HUES48 (cell line): ENCODE measurements at regions not wholly inside any gene's neighbourhood (a gene's known extent, or its start where the extent isn't known, plus 50 kb on each side); places are given as distances from the start of the nearest gene placed in this dataset.
"Not testable (repeated sequence)": the region's sequence is repeated elsewhere in the genome, so short reads cannot be mapped to it uniquely, and the experiment has no call there.

ENCODE experiments used
- H3K27ac ChIP-seq: one replicate; pipeline ENCODE4 v1.7.0; 2013; ENCODE audit warnings: low read depth, low read length, inconsistent platforms
- H3K27me3 ChIP-seq: 2 replicates; pipeline ENCODE4 v1.6.1; 2013; ENCODE audit warnings: mild to moderate bottlenecking, low read length; ENCODE audit not compliant: control insufficient read depth, insufficient read depth
- H3K36me3 ChIP-seq: 2 replicates; pipeline ENCODE4 v1.6.1; 2013; ENCODE audit warnings: low read length; ENCODE audit not compliant: control insufficient read depth, insufficient read depth
- H3K4me1 ChIP-seq: 2 replicates; pipeline ENCODE4 v1.6.1; 2013; ENCODE audit warnings: mild to moderate bottlenecking, low read length; ENCODE audit not compliant: control insufficient read depth, insufficient read depth
- H3K4me3 ChIP-seq: 2 replicates; pipeline ENCODE4 v1.5.1; 2013; ENCODE audit warnings: mild to moderate bottlenecking, low read depth, low read length
- H3K9ac ChIP-seq: 2 replicates; pipeline ENCODE4 v1.6.1; 2013; ENCODE audit warnings: mild to moderate bottlenecking, low read depth, low read length, moderate library complexity
- H3K9me3 ChIP-seq: 2 replicates; pipeline ENCODE4 v1.6.1; 2013; ENCODE audit warnings: low read length; ENCODE audit not compliant: control insufficient read depth, insufficient read depth

DNA sequence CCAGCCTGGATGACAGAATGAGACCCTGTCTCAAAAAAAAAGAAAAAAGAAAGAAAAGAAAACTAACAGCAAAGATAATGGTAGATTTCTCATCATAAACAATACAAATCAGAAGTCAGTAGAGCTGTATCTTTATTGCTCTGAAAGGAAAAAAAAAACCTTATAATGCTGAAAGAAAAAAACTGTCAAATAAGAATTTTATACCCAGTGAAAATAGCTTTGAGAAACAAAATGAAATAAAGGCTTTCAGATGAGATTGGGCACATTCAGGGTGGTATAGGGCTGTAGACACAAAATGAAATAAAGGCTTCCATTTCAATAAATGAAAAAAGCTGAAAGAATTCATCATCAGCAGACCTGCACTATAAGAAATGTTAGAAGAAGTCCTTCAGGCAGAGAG lies 105.0 kb upstream of the FOXN3 start:
- Histone ChIP-seq H3K4me1 (no peaks in the 10 kb centered on the region), H3K27me3 (no peaks in the 10 kb centered on the region), H3K36me3 (no peaks in the 10 kb centered on the region), H3K4me3 (no peak overlapping the region), H3K9me3 (no peaks in the 10 kb centered on the region), H3K27ac (no peak overlapping the region), H3K9ac (no peak overlapping the region)

- Histone ChIP-seq H3K27ac (no peak overlapping the region), H3K9ac (no peak overlapping the region), H3K36me3 (no peaks in the 10 kb centered on the region), H3K4me3 (no peak overlapping the region), H3K27me3 (no peaks in the 10 kb centered on the region), H3K9me3 (no peaks in the 10 kb centered on the region), H3K4me1 (no peaks in the 10 kb centered on the region)
Observed at GRCh38 chr14:89519040-89519439, 102.0 kb upstream of the FOXN3 start.

DNA sequence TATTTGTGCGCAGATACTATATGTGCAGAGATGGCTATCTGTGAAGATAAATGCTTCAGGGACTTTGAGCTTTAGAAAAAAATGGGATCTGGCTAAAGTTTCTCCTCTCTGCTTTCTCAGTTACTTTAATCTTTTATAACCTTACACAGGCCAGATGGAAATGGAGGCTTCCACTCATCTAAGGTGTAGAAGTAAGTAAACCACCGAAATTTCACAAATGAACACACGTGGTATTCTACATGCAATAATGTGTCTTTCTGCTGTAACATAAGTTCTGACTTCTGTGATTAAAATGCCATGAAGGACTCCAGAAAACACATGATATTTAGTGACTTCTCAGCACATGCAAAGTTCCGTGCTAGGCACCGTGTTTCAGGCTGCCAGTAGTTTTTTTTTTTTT lies 99.1 kb upstream of the FOXN3 start:
- no peaks in the 10 kb centered on the region for H3K27me3 ChIP-seq
- H3K9ac ChIP-seq, result no peak overlapping the region
- H3K9me3 ChIP-seq, result no peaks in the 10 kb centered on the region
- H3K4me3 ChIP-seq, result no peak overlapping the region
- H3K4me1 ChIP-seq, result no peaks in the 10 kb centered on the region
- H3K27ac ChIP-seq, result no peak overlapping the region
- peaks cover 7% of the 10 kb centered on the region for H3K36me3 ChIP-seq

DNA sequence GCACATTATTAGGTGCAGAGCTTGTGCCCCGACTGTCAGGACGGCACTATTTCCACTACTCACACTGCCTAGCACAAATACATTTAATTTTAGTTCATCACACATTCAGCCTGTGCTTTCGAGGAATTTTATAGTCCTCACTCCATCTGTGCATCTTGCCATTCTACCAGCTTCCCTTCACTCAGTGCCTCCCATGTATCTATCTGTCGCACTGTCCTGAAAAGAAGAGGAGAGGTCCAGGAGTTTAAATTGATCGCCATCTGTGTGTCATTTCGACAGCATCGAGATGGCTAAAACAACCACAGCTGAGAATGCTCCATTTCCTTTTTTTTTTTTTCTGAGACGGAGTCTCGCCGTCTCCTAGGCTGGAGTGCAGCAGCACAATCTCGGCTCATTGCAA lies 97.6 kb upstream of the FOXN3 start:
- Histone ChIP-seq H3K9me3 (no peaks in the 10 kb centered on the region), H3K9ac (no peak overlapping the region), H3K27me3 (no peaks in the 10 kb centered on the region), H3K4me3 (no peak overlapping the region), H3K27ac (no peak overlapping the region), H3K4me1 (0 out of 2 replicates have a peak, but pooled peaks cover 12% of the 10 kb centered on the region), H3K36me3 (peaks cover 7% of the 10 kb centered on the region)

- Histone ChIP-seq H3K4me1 (0 out of 2 replicates have a peak, but pooled peaks cover 14% of the 10 kb centered on the region), H3K4me3 (no peak overlapping the region), H3K9me3 (no peaks in the 10 kb centered on the region), H3K27me3 (no peaks in the 10 kb centered on the region), H3K36me3 (peaks cover 8% of the 10 kb centered on the region), H3K9ac (no peak overlapping the region), H3K27ac (no peak overlapping the region)
Observed at GRCh38 chr14:89509891-89510290, 92.9 kb upstream of the FOXN3 start.

- Histone ChIP-seq H3K36me3 (peaks cover 13% of the 10 kb centered on the region), H3K9ac (no peak overlapping the region), H3K4me3 (no peak overlapping the region), H3K27me3 (no peaks in the 10 kb centered on the region), H3K4me1 (0 out of 2 replicates have a peak, but pooled peaks cover 14% of the 10 kb centered on the region), H3K27ac (no peak overlapping the region), H3K9me3 (no peaks in the 10 kb centered on the region)
Observed at GRCh38 chr14:89508863-89509262, 91.8 kb upstream of the FOXN3 start.

DNA sequence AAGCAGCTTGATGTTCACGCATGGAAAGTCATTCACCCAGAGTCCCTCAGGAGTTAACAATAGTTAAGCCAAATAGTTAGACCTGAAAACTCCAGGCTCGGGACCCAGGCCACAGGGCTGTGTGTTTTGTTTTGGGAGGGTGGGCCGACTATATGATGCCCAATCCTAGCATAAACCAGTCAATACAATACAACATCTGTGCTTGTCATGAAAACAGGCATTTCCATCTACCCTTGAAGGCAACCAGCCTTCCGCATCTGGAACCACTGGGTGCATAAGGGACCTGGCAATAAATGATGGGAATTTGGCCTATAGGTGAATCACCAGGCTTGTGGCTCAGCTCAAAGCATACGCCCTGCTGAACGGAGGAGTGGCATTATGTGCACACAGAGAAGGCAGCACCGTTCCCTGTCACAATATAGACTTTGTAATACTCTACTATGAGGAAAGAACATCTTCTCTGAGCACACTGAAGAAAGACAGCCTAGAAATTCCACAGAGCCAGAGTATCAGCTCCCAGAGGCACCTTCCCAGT lies 91.0 kb upstream of the FOXN3 start:
- Histone ChIP-seq H3K9me3 (no peaks in the 10 kb centered on the region), H3K36me3 (peaks cover 13% of the 10 kb centered on the region), H3K27ac (no peak overlapping the region), H3K27me3 (no peaks in the 10 kb centered on the region), H3K4me3 (no peak overlapping the region), H3K4me1 (0 out of 2 replicates have a peak, but pooled peaks cover 14% of the 10 kb centered on the region), H3K9ac (no peak overlapping the region)

GRCh38 chr14:89507521-89507920 lies 90.5 kb upstream of the FOXN3 start:
- peaks cover 13% of the 10 kb centered on the region for H3K36me3 ChIP-seq
- 0 out of 2 replicates have a peak, but pooled peaks cover 14% of the 10 kb centered on the region for H3K4me1 ChIP-seq
- no peaks in the 10 kb centered on the region for H3K9me3 ChIP-seq
- peak overlapping the region; percentile 50 for H3K27ac ChIP-seq
- H3K27me3 ChIP-seq, result no peaks in the 10 kb centered on the region
- no peak overlapping the region for H3K4me3 ChIP-seq
- H3K9ac ChIP-seq, result no peak overlapping the region

DNA sequence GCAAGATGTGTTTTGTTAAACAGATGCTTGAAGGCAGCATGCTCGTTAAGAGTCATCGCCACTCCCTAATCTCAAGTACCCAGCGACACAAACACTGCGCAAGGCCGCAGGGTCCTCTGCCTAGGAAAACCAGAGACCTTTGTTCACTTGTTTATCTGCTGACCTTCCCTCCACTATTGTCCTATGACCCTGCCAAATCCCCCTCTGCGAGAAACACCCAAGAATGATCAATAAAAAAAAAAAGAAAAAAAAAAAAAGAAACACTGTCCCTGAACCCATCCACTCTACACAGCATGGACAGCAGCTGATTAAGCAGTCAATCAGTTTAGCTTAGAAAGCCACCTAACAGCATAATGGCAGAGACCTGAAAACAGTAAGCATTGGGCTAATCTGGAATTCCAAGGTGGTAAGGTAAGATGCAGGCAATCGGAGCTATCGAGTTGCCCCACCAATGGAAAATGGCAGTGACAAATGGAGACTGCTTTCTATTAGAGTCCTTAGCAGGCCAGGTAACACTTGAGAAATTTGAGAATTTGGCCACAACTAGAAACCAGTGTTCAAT lies 89.9 kb upstream of the FOXN3 start:
- H3K9me3 ChIP-seq, H3K4me3 ChIP-seq, H3K27me3 ChIP-seq, H3K9ac ChIP-seq: not testable (repeated sequence)
- Histone ChIP-seq H3K4me1 (0 out of 2 replicates have a peak, but pooled peaks cover 14% of the 10 kb centered on the region), H3K36me3 (peaks cover 13% of the 10 kb centered on the region), H3K27ac (peak overlapping the region; percentile 50)

DNA sequence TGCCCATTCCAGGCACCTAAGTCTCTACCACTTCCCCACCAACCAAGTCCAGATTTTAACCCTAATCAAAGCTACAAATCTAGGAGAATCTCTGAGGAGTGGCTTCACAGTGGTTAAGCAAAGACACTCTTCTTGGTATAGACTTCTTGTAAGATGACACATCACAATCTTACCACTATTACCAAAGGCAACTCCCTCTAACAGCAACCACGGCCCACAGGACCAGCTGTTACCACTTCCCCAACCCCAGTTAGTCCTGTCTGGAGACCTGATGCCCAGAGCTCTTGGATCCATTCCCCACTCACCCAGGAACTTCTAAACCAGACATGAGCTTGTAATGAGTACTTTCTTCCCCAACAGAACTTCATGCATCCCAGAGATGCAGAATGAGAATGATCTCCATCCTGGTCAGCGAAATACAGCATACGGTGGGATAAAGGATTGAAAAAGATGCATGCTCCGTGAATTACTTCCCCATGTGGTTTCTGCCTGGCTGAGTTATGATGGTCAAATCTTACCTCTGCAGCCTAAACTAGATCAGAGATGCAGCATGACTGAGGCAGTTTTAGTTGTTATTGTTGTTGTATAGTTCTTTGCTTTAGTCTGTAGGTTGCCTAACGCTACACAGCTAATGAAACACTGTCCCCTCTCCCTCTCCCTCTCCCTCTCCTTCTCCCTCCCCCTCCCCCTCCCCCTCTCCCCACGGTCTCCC lies 87.7 kb upstream of the FOXN3 start:
- Histone ChIP-seq H3K4me3 (no peak overlapping the region), H3K4me1 (0 out of 2 replicates have a peak, but pooled peaks cover 3% of the 10 kb centered on the region), H3K27ac (no peak overlapping the region)

GRCh38 chr14:89504091-89504490 lies 87.1 kb upstream of the FOXN3 start:
- no peak overlapping the region for H3K4me3 ChIP-seq
- H3K9me3 ChIP-seq, result no peaks in the 10 kb centered on the region
- H3K27ac ChIP-seq, result no peak overlapping the region
- no peak overlapping the region for H3K9ac ChIP-seq
- peaks cover 8% of the 10 kb centered on the region; the same call in 1 of the 2 replicates for H3K4me1 ChIP-seq
- peaks cover 17% of the 10 kb centered on the region for H3K36me3 ChIP-seq
- H3K27me3 ChIP-seq, result no peaks in the 10 kb centered on the region

More for the DNA sequence above, 87.7 kb upstream of the FOXN3 start:
- Histone ChIP-seq H3K9me3 (no peaks in the 10 kb centered on the region), H3K27me3 (no peaks in the 10 kb centered on the region), H3K9ac (no peak overlapping the region), H3K36me3 (peaks cover 17% of the 10 kb centered on the region)
